Trophoblast cell (in vitro differentiated cells and primary cell): ENCODE measurements at regions not wholly inside any gene's neighbourhood (a gene's known extent, or its start where the extent isn't known, plus 50 kb on each side); places are given as distances from the start of the nearest gene placed in this dataset.

Source experiments
- DNase-seq, 2 donors: peaks; one replicate each; pipeline ENCODE4 v3.0.0-alpha.2; 2016
- H2AFZ ChIP-seq: 2 replicates; pipeline ENCODE4 v1.6.1; 2013; ENCODE audit warnings: low read length, moderate library complexity, mild to moderate bottlenecking; ENCODE audit not compliant: insufficient read depth, poor library complexity
- H2AK5ac ChIP-seq: 2 replicates; pipeline ENCODE4 v1.6.1; 2013; ENCODE audit warnings: mild to moderate bottlenecking, low read length
- H2BK120ac ChIP-seq: 2 replicates; pipeline ENCODE4 v1.6.1; 2013; ENCODE audit warnings: low read length, mild to moderate bottlenecking, moderate library complexity; ENCODE audit not compliant: insufficient read depth, poor library complexity
- H2BK12ac ChIP-seq: 2 replicates; pipeline ENCODE4 v1.6.1; 2013; ENCODE audit warnings: mild to moderate bottlenecking, low read length, moderate library complexity
- H2BK5ac ChIP-seq: 2 replicates; pipeline ENCODE4 v1.6.1; 2013; ENCODE audit warnings: low read length, low read depth, moderate library complexity, mild to moderate bottlenecking; ENCODE audit not compliant: poor library complexity
- H3K14ac ChIP-seq: 2 replicates; pipeline ENCODE4 v1.6.1; 2013; ENCODE audit warnings: mild to moderate bottlenecking, low read length
- H3K18ac ChIP-seq: 2 replicates; pipeline ENCODE4 v1.6.1; 2013; ENCODE audit warnings: mild to moderate bottlenecking, low read length
- H3K23ac ChIP-seq: 2 replicates; pipeline ENCODE4 v1.6.1; 2013; ENCODE audit warnings: low read length
- H3K27ac ChIP-seq: 2 replicates; pipeline ENCODE4 v1.5.1; 2013; ENCODE audit warnings: low read depth, mild to moderate bottlenecking, inconsistent platforms, low read length, moderate library complexity
- H3K27me3 ChIP-seq: 2 replicates; pipeline ENCODE4 v1.6.1; 2013; ENCODE audit warnings: inconsistent platforms, mild to moderate bottlenecking, low read length, moderate library complexity; ENCODE audit not compliant: insufficient read depth
- H3K36me3 ChIP-seq, 2 experiments: 1 replicate in 1 of 2; 2 replicates in 1 of 2; pipeline ENCODE4 v1.6.1; 2013; ENCODE audit warnings: low read length in 2 of 2, mild to moderate bottlenecking in 2 of 2, moderate library complexity in 1 of 2; ENCODE audit not compliant: insufficient read depth in 2 of 2, control insufficient read depth in 1 of 2
- H3K4ac ChIP-seq: 2 replicates; pipeline ENCODE4 v1.6.1; 2013; ENCODE audit warnings: low read depth, mild to moderate bottlenecking, low read length, moderate library complexity
- H3K4me1 ChIP-seq, 2 experiments: 1 replicate in 1 of 2; 2 replicates in 1 of 2; pipeline ENCODE4 v1.6.1; 2013; ENCODE audit warnings: low read length in 2 of 2, mild to moderate bottlenecking in 2 of 2, moderate library complexity in 1 of 2; ENCODE audit not compliant: insufficient read depth in 2 of 2, control insufficient read depth in 1 of 2
- H3K4me2 ChIP-seq: 2 replicates; pipeline ENCODE4 v1.6.1; 2013; ENCODE audit warnings: inconsistent platforms, mild to moderate bottlenecking, low read length, moderate library complexity
- H3K4me3 ChIP-seq: 2 replicates; pipeline ENCODE4 v1.5.1; 2013; ENCODE audit warnings: mild to moderate bottlenecking, low read depth, low read length, inconsistent platforms
- H3K79me1 ChIP-seq: one replicate; pipeline ENCODE4 v1.6.1; 2013; ENCODE audit warnings: low read length
- H3K79me2 ChIP-seq: 2 replicates; pipeline ENCODE4 v1.6.1; 2013; ENCODE audit warnings: low read length, mild to moderate bottlenecking; ENCODE audit not compliant: control insufficient read depth, insufficient read depth, poor library complexity
- H3K9ac ChIP-seq: 2 replicates; pipeline ENCODE4 v1.6.1; 2013; ENCODE audit warnings: mild to moderate bottlenecking, low read length
- H3K9me3 ChIP-seq: 2 replicates; pipeline ENCODE4 v1.6.1; 2013; ENCODE audit warnings: low read depth, mild to moderate bottlenecking, control low read depth, inconsistent platforms, low read length; ENCODE audit not compliant: insufficient read depth
- H4K12ac ChIP-seq: 2 replicates; pipeline ENCODE4 v1.6.1; 2013; ENCODE audit warnings: low read depth, mild to moderate bottlenecking, low read length, moderate library complexity
- H4K8ac ChIP-seq: 2 replicates; pipeline ENCODE4 v1.6.1; 2013; ENCODE audit warnings: low read depth, mild to moderate bottlenecking, low read length, moderate library complexity
- H4K91ac ChIP-seq: one replicate; pipeline ENCODE4 v1.6.1; 2013; ENCODE audit warnings: low read depth, mild to moderate bottlenecking, low read length, moderate library complexity
- WGBS: extraction: QIAGEN DNeasy Blood & Tissue Kit; methylation state at CpG from one replicate; pipeline ENCODE4 v1.1.7; 2013; ENCODE audit warnings: missing lambda C conversion rate; ENCODE audit not compliant: insufficient read length, insufficient coverage; ENCODE audit errors: extremely low coverage; 5-methylcytosine and 5-hydroxymethylcytosine counted together

GRCh38 chr10:78594559-78595268, 474.1 kb upstream of the ZMIZ1 start:
- WGBS, result no CpG with 5 or more reads among the region's 7 CpGs
- Histone ChIP-seq H3K4me3 (no peak overlapping the region), H2AK5ac (no peak overlapping the region), H3K18ac (no peak overlapping the region), H3K9ac (no peak overlapping the region), H3K27me3 (no peaks in the 10 kb centered on the region), H3K4ac (no peak overlapping the region), H3K23ac (no peak overlapping the region), H3K79me1 (peaks cover 4% of the 10 kb centered on the region), H2BK5ac (no peak overlapping the region), H3K36me3 (no peaks in the 10 kb centered on the region), H3K9me3 (no peaks in the 10 kb centered on the region), H2AFZ (no peak overlapping the region), H3K27ac (no peak overlapping the region), H3K4me1 (no peaks in the 10 kb centered on the region), H3K79me2 (no peaks in the 10 kb centered on the region), H4K8ac (no peak overlapping the region), H2BK120ac (no peak overlapping the region), H4K12ac (no peak overlapping the region), H4K91ac (no peak overlapping the region), H3K14ac (no peak overlapping the region), H2BK12ac (no peak overlapping the region), H3K4me2 (no peak overlapping the region)
- DNase-seq, result no peak

GRCh38 chr10:78595269-78595619, 473.5 kb upstream of the ZMIZ1 start:
- no peak for DNase-seq
- Histone ChIP-seq H3K18ac (no peak overlapping the region), H2BK120ac (no peak overlapping the region), H4K91ac (peak overlapping the region; percentile 2), H3K4ac (no peak overlapping the region), H3K79me1 (peaks cover 5% of the 10 kb centered on the region), H3K79me2 (no peaks in the 10 kb centered on the region), H3K4me1 (no peaks in the 10 kb centered on the region), H3K27me3 (no peaks in the 10 kb centered on the region), H2AFZ (no peak overlapping the region), H3K4me2 (no peak overlapping the region), H4K8ac (no peak overlapping the region), H2BK12ac (peak overlapping the region; percentile 51), H2AK5ac (no peak overlapping the region), H2BK5ac (no peak overlapping the region), H3K14ac (no peak overlapping the region), H3K23ac (no peak overlapping the region), H3K9ac (no peak overlapping the region), H3K9me3 (no peaks in the 10 kb centered on the region), H4K12ac (no peak overlapping the region), H3K27ac (no peak overlapping the region), H3K36me3 (no peaks in the 10 kb centered on the region), H3K4me3 (no peak overlapping the region)
- WGBS, result no CpG with 5 or more reads among the region's 5 CpGs

- H3K4me2 ChIP-seq, result no peak overlapping the region
- no peak overlapping the region for H3K4ac ChIP-seq
- H3K23ac ChIP-seq, result no peak overlapping the region
- no peak overlapping the region for H4K91ac ChIP-seq
- DNase-seq, result no peak
- H3K14ac ChIP-seq, result no peak overlapping the region
- H4K12ac ChIP-seq, result no peak overlapping the region
- H2BK5ac ChIP-seq, result no peak overlapping the region
- H3K4me3 ChIP-seq, result no peak overlapping the region
- H3K4me1 ChIP-seq, result no peaks in the 10 kb centered on the region
- no peak overlapping the region for H3K9ac ChIP-seq
- no peaks in the 10 kb centered on the region for H3K27me3 ChIP-seq
- no peak overlapping the region for H2AK5ac ChIP-seq
- no CpG with 5 or more reads among the region's 2 CpGs for WGBS
- no peaks in the 10 kb centered on the region for H3K36me3 ChIP-seq
- no peak overlapping the region for H3K18ac ChIP-seq
- H2BK120ac ChIP-seq, result no peak overlapping the region
- H3K9me3 ChIP-seq, result no peaks in the 10 kb centered on the region
- no peak overlapping the region for H3K27ac ChIP-seq
- H2BK12ac ChIP-seq, result no peak overlapping the region
- no peaks in the 10 kb centered on the region for H3K79me2 ChIP-seq
- H3K79me1 ChIP-seq, result peaks cover 5% of the 10 kb centered on the region
- H4K8ac ChIP-seq, result no peak overlapping the region
- no peak overlapping the region for H2AFZ ChIP-seq
Observed at GRCh38 chr10:78596556-78596955, 472.2 kb upstream of the ZMIZ1 start.

- Histone ChIP-seq H3K27ac (no peak overlapping the region), H4K8ac (peak overlapping the region; percentile 21), H2AK5ac (peak overlapping the region; percentile 23), H3K23ac (no peak overlapping the region), H4K12ac (no peak overlapping the region), H2BK5ac (no peak overlapping the region), H3K36me3 (no peaks in the 10 kb centered on the region), H3K4me3 (no peak overlapping the region), H3K9me3 (no peaks in the 10 kb centered on the region), H3K4me1 (no peaks in the 10 kb centered on the region), H3K27me3 (no peaks in the 10 kb centered on the region), H3K79me2 (no peaks in the 10 kb centered on the region), H3K79me1 (peaks cover 3% of the 10 kb centered on the region), H2AFZ (no peak overlapping the region), H4K91ac (peak overlapping the region; percentile 31), H3K9ac (no peak overlapping the region), H3K4ac (no peak overlapping the region), H2BK120ac (no peak overlapping the region), H3K18ac (peak overlapping the region; percentile 0), H3K4me2 (no peak overlapping the region), H2BK12ac (peak overlapping the region; percentile 41), H3K14ac (peak overlapping the region; percentile 20)
- no peak for DNase-seq
- WGBS, result no CpG with 5 or more reads among the region's 11 CpGs
Observed at GRCh38 chr10:78597796-78598555, 470.8 kb upstream of the ZMIZ1 start.
